Activated CD4-positive, alpha-beta T cell treated with anti-CD3 and anti-CD28 coated beads, Interleukin-2, amount 10 ng/mL, durations not matched to agents 7 days and 5 days (primary cell): ENCODE measurements at regions not wholly inside any gene's neighbourhood (a gene's known extent, or its start where the extent isn't known, plus 50 kb on each side); places are given as distances from the start of the nearest gene placed in this dataset.

Experiments
- CTCF ChIA-PET: fragments of 350-600 bp; sonication (Branson Sonifier 250); formaldehyde crosslinking; loops from one replicate; lab custom pipeline; 2021; ENCODE audit warnings: antibody characterized with exemption; lab: Charles Lee
- POLR2A ChIA-PET: fragments of 350-600 bp; sonication (Branson Sonifier 250); formaldehyde crosslinking; loops from one replicate; lab custom pipeline; 2021; ENCODE audit warnings: antibody characterized with exemption; lab: Charles Lee
- DNase-seq: peaks from one replicate; pipeline ENCODE4 v3.0.0-alpha.2; 2020
- H3K27ac Mint-ChIP-seq: one replicate; pipeline ENCODE4 v1.8.0; 2021; ENCODE audit warnings: mild to moderate bottlenecking, moderate library complexity, mixed read lengths
- H3K27me3 Mint-ChIP-seq: one replicate; pipeline ENCODE4 v1.8.0; 2021; ENCODE audit warnings: mixed read lengths
- H3K36me3 Mint-ChIP-seq: one replicate; pipeline ENCODE4 v1.8.0; 2021; ENCODE audit warnings: low read depth, mixed read lengths
- H3K4me1 Mint-ChIP-seq: one replicate; pipeline ENCODE4 v1.8.0; 2021; ENCODE audit warnings: mixed read lengths
- H3K4me3 Mint-ChIP-seq: one replicate; pipeline ENCODE4 v1.8.0; 2021; ENCODE audit warnings: mild to moderate bottlenecking, moderate library complexity, mixed read lengths
- H3K9me3 Mint-ChIP-seq: one replicate; pipeline ENCODE4 v1.8.0; 2021; ENCODE audit warnings: mixed read lengths

- no peak overlapping the region for H3K27ac Mint-ChIP-seq
- H3K4me1 Mint-ChIP-seq = peaks cover 11% of the 10 kb centered on the region
- ChIA-PET POLR2A (no interaction called here), CTCF (no interaction called here)
- peaks cover 17% of the 10 kb centered on the region for H3K9me3 Mint-ChIP-seq
- H3K4me3 Mint-ChIP-seq = no peak overlapping the region
- H3K36me3 Mint-ChIP-seq = no peaks in the 10 kb centered on the region
- H3K27me3 Mint-ChIP-seq = no peaks in the 10 kb centered on the region
- no peak for DNase-seq
Observed at GRCh38 chr6:156026486-156027247, 571.0 kb upstream of the NOX3 start.

DNA sequence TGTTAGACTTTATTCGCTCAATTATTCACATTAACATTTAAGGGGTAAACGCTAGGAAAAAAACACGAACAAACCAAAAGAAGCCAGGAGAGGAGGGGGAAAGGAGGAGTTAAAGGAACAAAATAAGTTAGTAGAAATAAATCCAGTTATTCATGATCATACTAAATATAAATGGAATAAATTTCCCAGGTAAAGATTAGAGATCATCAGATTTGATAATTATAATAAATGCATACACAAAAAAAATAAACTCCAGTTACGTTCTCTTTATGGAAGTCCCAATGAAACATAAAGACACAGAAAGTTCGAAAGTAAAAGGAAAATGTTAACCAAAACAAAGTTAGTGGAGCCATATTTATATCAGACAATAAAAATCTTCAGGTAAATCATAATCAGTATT, 568.7 kb upstream of the NOX3 start:
- POLR2A ChIA-PET = no interaction called here
- no peak for DNase-seq
- Mint-ChIP-seq H3K27ac (no peak overlapping the region), H3K9me3 (peaks cover 17% of the 10 kb centered on the region), H3K27me3 (no peaks in the 10 kb centered on the region), H3K4me1 (peaks cover 11% of the 10 kb centered on the region), H3K36me3 (no peaks in the 10 kb centered on the region), H3K4me3 (no peak overlapping the region)
- CTCF ChIA-PET = no interaction called here

- H3K27me3 Mint-ChIP-seq = no peaks in the 10 kb centered on the region
- ChIA-PET CTCF (no interaction called here), POLR2A (interaction anchor here (0.5 kb wide), 1 partner anchor 22 kb away, joined by 4 read pairs; no protein-coding TSS in a partner anchor)
- H3K27ac Mint-ChIP-seq = no peak overlapping the region
- H3K4me1 Mint-ChIP-seq = no peaks in the 10 kb centered on the region
- DNase-seq = no peak
- no peak overlapping the region for H3K4me3 Mint-ChIP-seq
- peaks cover 17% of the 10 kb centered on the region for H3K9me3 Mint-ChIP-seq
- H3K36me3 Mint-ChIP-seq = no peaks in the 10 kb centered on the region
Observed at GRCh38 chr6:156021746-156022396, 566.2 kb upstream of the NOX3 start.

GRCh38 chr6:156017838-156018237, 562.2 kb upstream of the NOX3 start:
- peaks cover 18% of the 10 kb centered on the region for H3K4me1 Mint-ChIP-seq
- DNase-seq = no peak
- no peaks in the 10 kb centered on the region for H3K36me3 Mint-ChIP-seq
- POLR2A ChIA-PET = no interaction called here
- no peaks in the 10 kb centered on the region for H3K27me3 Mint-ChIP-seq
- CTCF ChIA-PET = no interaction called here
- H3K27ac Mint-ChIP-seq = no peak overlapping the region
- H3K9me3 Mint-ChIP-seq = peaks cover 6% of the 10 kb centered on the region
- H3K4me3 Mint-ChIP-seq = no peak overlapping the region

DNA sequence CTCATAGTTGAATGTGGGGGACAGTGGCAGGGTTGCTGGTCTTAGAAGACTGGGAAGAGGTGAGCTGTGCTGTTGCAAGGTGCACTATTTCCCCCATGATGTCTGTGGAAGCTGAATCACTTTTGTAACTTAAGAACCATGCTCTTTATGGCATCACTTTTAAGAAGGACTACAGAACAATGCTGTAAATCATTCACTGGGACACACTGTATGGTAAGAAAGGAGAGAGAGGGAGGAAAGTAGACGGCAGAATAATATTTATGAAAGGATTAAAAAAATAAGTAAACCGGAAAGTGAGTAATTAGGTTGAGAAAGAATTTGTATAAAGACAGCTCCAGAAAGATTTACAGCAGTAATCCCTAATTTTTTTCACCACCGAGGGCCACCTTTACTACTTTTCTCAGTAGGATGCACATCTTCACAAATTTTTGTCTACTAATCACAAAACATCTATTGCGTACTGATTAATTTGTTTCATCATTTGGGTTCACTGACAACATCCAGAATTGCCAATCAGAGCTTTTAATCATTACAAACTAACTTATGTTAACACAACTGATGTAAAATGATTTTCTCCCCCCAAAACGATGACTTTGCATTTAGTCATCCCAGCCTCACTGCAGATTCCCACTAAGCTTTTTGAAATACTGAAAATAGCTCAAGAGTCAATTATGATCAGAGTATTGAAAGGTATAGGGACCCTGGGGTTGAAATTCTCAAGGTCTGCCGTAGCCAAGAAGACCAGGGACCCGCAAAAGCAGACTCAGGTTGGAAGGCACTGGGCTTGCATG, 560.7 kb upstream of the NOX3 start:
- DNase-seq = no peak
- POLR2A ChIA-PET = no interaction called here
- no peaks in the 10 kb centered on the region for H3K36me3 Mint-ChIP-seq
- H3K9me3 Mint-ChIP-seq = peaks cover 6% of the 10 kb centered on the region
- H3K4me3 Mint-ChIP-seq = no peak overlapping the region
- H3K27me3 Mint-ChIP-seq = no peaks in the 10 kb centered on the region
- CTCF ChIA-PET = no interaction called here
- H3K4me1 Mint-ChIP-seq = peaks cover 20% of the 10 kb centered on the region
- H3K27ac Mint-ChIP-seq = no peak overlapping the region

GRCh38 chr6:156013155-156013554, 557.5 kb upstream of the NOX3 start:
- no peak overlapping the region for H3K27ac Mint-ChIP-seq
- no peak overlapping the region for H3K4me3 Mint-ChIP-seq
- peaks cover 20% of the 10 kb centered on the region for H3K4me1 Mint-ChIP-seq
- no peak for DNase-seq
- ChIA-PET POLR2A (no interaction called here), CTCF (no interaction called here)
- peaks cover 9% of the 10 kb centered on the region for H3K9me3 Mint-ChIP-seq
- no peaks in the 10 kb centered on the region for H3K27me3 Mint-ChIP-seq
- H3K36me3 Mint-ChIP-seq = no peaks in the 10 kb centered on the region

- Mint-ChIP-seq H3K36me3 (no peaks in the 10 kb centered on the region), H3K4me1 (peaks cover 17% of the 10 kb centered on the region), H3K9me3 (peaks cover 5% of the 10 kb centered on the region), H3K4me3 (no peak overlapping the region), H3K27me3 (no peaks in the 10 kb centered on the region), H3K27ac (no peak overlapping the region)
- ChIA-PET CTCF (no interaction called here), POLR2A (no interaction called here)
- DNase-seq = no peak
Observed at GRCh38 chr6:156009656-156010055, 554.0 kb upstream of the NOX3 start.

DNA sequence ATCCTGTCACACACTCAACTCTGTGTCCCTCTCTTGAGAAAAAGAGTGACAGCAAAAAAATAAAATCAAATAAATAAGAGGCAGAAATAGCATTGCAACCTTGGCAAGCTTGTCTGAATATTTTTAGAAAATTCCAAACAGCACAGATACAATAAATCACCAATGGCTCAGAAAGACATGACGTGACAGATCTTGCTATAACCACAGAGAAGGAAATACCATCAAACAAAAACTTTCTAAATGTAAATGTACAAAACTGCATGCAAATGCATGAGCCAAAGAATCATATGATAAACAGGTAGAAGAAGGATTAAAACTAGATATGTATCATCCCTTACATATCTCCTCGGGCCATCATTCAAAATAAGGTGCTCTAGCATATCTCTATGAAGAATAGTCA, 549.2 kb upstream of the NOX3 start:
- H3K4me3 Mint-ChIP-seq = no peak overlapping the region
- no peaks in the 10 kb centered on the region for H3K27me3 Mint-ChIP-seq
- DNase-seq = no peak
- ChIA-PET POLR2A (no interaction called here), CTCF (no interaction called here)
- H3K9me3 Mint-ChIP-seq = peaks cover 7% of the 10 kb centered on the region
- no peak overlapping the region for H3K27ac Mint-ChIP-seq
- H3K4me1 Mint-ChIP-seq = no peaks in the 10 kb centered on the region
- no peaks in the 10 kb centered on the region for H3K36me3 Mint-ChIP-seq

DNA sequence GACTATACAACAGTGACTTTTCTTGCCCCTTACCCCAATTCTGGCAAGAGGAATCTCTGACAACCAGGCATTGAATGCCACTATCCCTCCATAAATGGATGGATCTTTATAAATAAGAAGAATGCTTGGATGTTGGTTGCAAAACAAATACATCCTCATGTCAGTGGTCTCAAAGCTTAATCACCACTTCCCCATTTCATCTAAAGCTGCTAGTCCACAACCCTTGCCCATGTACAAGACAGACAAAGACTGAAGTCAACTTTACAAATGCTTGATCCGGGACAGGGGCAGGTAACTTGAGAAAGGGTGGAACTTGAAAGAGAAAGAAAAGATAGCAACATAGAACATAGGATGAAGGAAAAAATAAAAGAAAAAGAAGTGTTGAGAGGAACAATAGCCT, 540.5 kb upstream of the NOX3 start:
- peaks cover 2% of the 10 kb centered on the region for H3K9me3 Mint-ChIP-seq
- CTCF ChIA-PET = no interaction called here
- no peak overlapping the region for H3K4me3 Mint-ChIP-seq
- no peaks in the 10 kb centered on the region for H3K36me3 Mint-ChIP-seq
- no peaks in the 10 kb centered on the region for H3K27me3 Mint-ChIP-seq
- no peak overlapping the region for H3K27ac Mint-ChIP-seq
- DNase-seq = no peak
- H3K4me1 Mint-ChIP-seq = no peaks in the 10 kb centered on the region
- POLR2A ChIA-PET = no interaction called here

GRCh38 chr6:155995281-155995680, 539.6 kb upstream of the NOX3 start:
- H3K4me3 Mint-ChIP-seq = no peak overlapping the region

DNA sequence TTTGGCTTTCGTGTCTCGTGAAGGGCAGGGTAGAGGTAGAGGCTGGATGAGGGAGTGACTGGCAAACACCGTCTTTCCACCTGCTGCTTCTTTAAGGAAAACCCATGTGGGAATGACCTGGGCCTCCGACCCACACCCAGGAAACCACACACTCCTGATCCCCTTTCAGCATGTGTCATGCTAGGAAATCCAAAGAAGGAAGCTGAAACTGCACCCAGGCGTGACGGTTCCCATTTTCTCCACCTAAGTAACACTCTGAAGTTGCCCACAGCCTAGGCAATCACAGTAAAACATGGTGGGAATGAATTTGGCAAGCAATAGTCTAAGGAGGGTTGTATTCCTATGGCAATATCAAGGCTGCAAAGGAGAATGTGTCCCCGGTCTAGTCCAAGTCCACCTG, 538.4 kb upstream of the NOX3 start:
- Mint-ChIP-seq H3K36me3 (no peaks in the 10 kb centered on the region), H3K4me3 (no peak overlapping the region), H3K9me3 (no peaks in the 10 kb centered on the region), H3K27ac (no peak overlapping the region), H3K27me3 (no peaks in the 10 kb centered on the region), H3K4me1 (no peaks in the 10 kb centered on the region)
- ChIA-PET POLR2A (no interaction called here), CTCF (interaction anchor here (0.6 kb wide), 1 partner anchor 14 kb away, joined by 3 read pairs; no protein-coding TSS in a partner anchor)
- DNase-seq = no peak

More at GRCh38 chr6:155995281-155995680, 539.6 kb upstream of the NOX3 start:
- Mint-ChIP-seq H3K9me3 (peaks cover 2% of the 10 kb centered on the region), H3K27ac (no peak overlapping the region), H3K27me3 (no peaks in the 10 kb centered on the region), H3K4me1 (no peaks in the 10 kb centered on the region), H3K36me3 (no peaks in the 10 kb centered on the region)
- POLR2A ChIA-PET = no interaction called here
- CTCF ChIA-PET = no interaction called here
- no peak for DNase-seq

GRCh38 chr6:155993240-155993639, 537.6 kb upstream of the NOX3 start:
- POLR2A ChIA-PET = no interaction called here
- no peak for DNase-seq
- Mint-ChIP-seq H3K4me3 (no peak overlapping the region), H3K9me3 (no peaks in the 10 kb centered on the region), H3K4me1 (no peaks in the 10 kb centered on the region), H3K27ac (no peak overlapping the region), H3K36me3 (no peaks in the 10 kb centered on the region), H3K27me3 (no peaks in the 10 kb centered on the region)
- CTCF ChIA-PET = no interaction called here

GRCh38 chr6:155985660-155986138, 530.1 kb upstream of the NOX3 start:
- H3K4me3 Mint-ChIP-seq = no peak overlapping the region
- no peak for DNase-seq
- no peaks in the 10 kb centered on the region for H3K9me3 Mint-ChIP-seq
- no peak overlapping the region for H3K27ac Mint-ChIP-seq
- H3K4me1 Mint-ChIP-seq = no peaks in the 10 kb centered on the region
- H3K27me3 Mint-ChIP-seq = no peaks in the 10 kb centered on the region
- ChIA-PET CTCF (no interaction called here), POLR2A (no interaction called here)
- H3K36me3 Mint-ChIP-seq = no peaks in the 10 kb centered on the region
